HG03159 (cell line): ENCODE measurements at regions not wholly inside any gene's neighbourhood (a gene's known extent, or its start where the extent isn't known, plus 50 kb on each side); places are given as distances from the start of the nearest gene placed in this dataset.

Experiments used
- ATAC-seq: cut with Tn5 transposase; IDR thresholded peaks from one replicate; pipeline ENCODE4 v1.9.1; 2021; ENCODE audit warnings: mild to moderate bottlenecking, moderate library complexity; ENCODE audit not compliant: unreplicated experiment

GRCh38 chr1:214923278-214923915 is 159.1 kb upstream of the KCNK2 start:
- no peak for ATAC-seq

- ATAC-seq, result no peak
Measured at GRCh38 chr1:214927796-214928195, 154.7 kb upstream of the KCNK2 start.

GRCh38 chr1:214928574-214928973 is 154.0 kb upstream of the KCNK2 start:
- ATAC-seq, result no peak

- ATAC-seq, result no peak
Measured at GRCh38 chr1:214933375-214933774, 149.2 kb upstream of the KCNK2 start.

GRCh38 chr1:214934045-214934444 is 148.5 kb upstream of the KCNK2 start:
- no peak for ATAC-seq

GRCh38 chr1:214935258-214935657 is 147.3 kb upstream of the KCNK2 start:
- no peak for ATAC-seq

- ATAC-seq, result no peak
Measured at GRCh38 chr1:214939180-214939579, 143.4 kb upstream of the KCNK2 start.

GRCh38 chr1:214941061-214941460 is 141.5 kb upstream of the KCNK2 start:
- ATAC-seq, result no peak

GRCh38 chr1:214943054-214943453 is 139.5 kb upstream of the KCNK2 start:
- ATAC-seq, result no peak

- no peak for ATAC-seq
Measured at GRCh38 chr1:214946615-214947014, 135.9 kb upstream of the KCNK2 start.

- no peak for ATAC-seq
Measured at GRCh38 chr1:214952648-214953047, 129.9 kb upstream of the KCNK2 start.

GRCh38 chr1:214953901-214954616 is 128.5 kb upstream of the KCNK2 start:
- no peak for ATAC-seq

GRCh38 chr1:214954617-214954949 is 128.0 kb upstream of the KCNK2 start:
- no peak for ATAC-seq

- ATAC-seq, result no peak
Measured at GRCh38 chr1:214957330-214958137, 125.0 kb upstream of the KCNK2 start.

GRCh38 chr1:214958486-214958885 is 124.1 kb upstream of the KCNK2 start:
- no peak for ATAC-seq

GRCh38 chr1:214966346-214966745 is 116.2 kb upstream of the KCNK2 start:
- no peak for ATAC-seq

GRCh38 chr1:214967865-214968575 is 114.5 kb upstream of the KCNK2 start:
- no peak for ATAC-seq

- no peak for ATAC-seq
Measured at GRCh38 chr1:214970016-214970415, 112.5 kb upstream of the KCNK2 start.

- no peak for ATAC-seq
Measured at GRCh38 chr1:214971071-214971470, 111.5 kb upstream of the KCNK2 start.

- no peak for ATAC-seq
Measured at GRCh38 chr1:214974002-214974401, 108.5 kb upstream of the KCNK2 start.

GRCh38 chr1:214976665-214977064 is 105.9 kb upstream of the KCNK2 start:
- ATAC-seq, result no peak
